B cell (primary cell): ENCODE measurements at regions not wholly inside any gene's neighbourhood (a gene's known extent, or its start where the extent isn't known, plus 50 kb on each side); places are given as distances from the start of the nearest gene placed in this dataset.

Experiments used
- ATAC-seq: fragments of 200-7000 bp; cut with Tn5 transposase; one replicate; pipeline ENCODE4 v1.10.0; 2021; ENCODE audit warnings: low read depth, mild to moderate bottlenecking, moderate number of reproducible peaks, moderate library complexity
- CTCF ChIA-PET: fragments of 350-600 bp; sonication (Branson Sonifier 250); formaldehyde crosslinking; loops from one replicate; lab custom pipeline; 2021; ENCODE audit warnings: antibody characterized with exemption, inconsistent platforms; lab: Charles Lee
- POLR2A ChIA-PET: fragments of 350-600 bp; sonication (Branson Sonifier 250); formaldehyde crosslinking; loops from one replicate; lab custom pipeline; 2021; ENCODE audit warnings: antibody characterized with exemption; lab: Charles Lee
- DNase-seq: peaks from one replicate; pipeline ENCODE4 v3.0.0; 2013
- H2AFZ ChIP-seq: 2 replicates; pipeline ENCODE4 v1.6.1; 2012; ENCODE audit warnings: mild to moderate bottlenecking, low read depth, low read length; ENCODE audit not compliant: insufficient read depth, poor library complexity, severe bottlenecking
- H3K27ac ChIP-seq, 2 donors: 1 replicate in 1 of 2; 2 replicates in 1 of 2; pipeline ENCODE4 v1.5.1; 2012 to 2013; ENCODE audit warnings: low read length in 2 of 2, mild to moderate bottlenecking in 2 of 2, moderate library complexity in 1 of 2
- H3K27me3 ChIP-seq, 4 experiments: fragments of 200-600 bp in 1 of 4; sonication (generic) in 1 of 4; replicated peaks in 1 of 4; 1 replicate in 2 of 4; 2 replicates in 2 of 4; pipeline versions ENCODE4 v1.6.1 to v1.7.0; 2013 to 2016; ENCODE audit warnings: low read length in 3 of 4, mild to moderate bottlenecking in 2 of 4, mixed read lengths in 1 of 4, moderate library complexity in 1 of 4; ENCODE audit not compliant: insufficient read depth in 4 of 4, control insufficient read depth in 3 of 4; ENCODE audit errors: control extremely low read depth in 1 of 4
- H3K36me3 ChIP-seq, 2 experiments: replicated peaks in 1 of 2; 1 replicate in 1 of 2; 2 replicates in 1 of 2; pipeline versions ENCODE4 v1.6.1 to v1.7.1; 2013; ENCODE audit warnings: low read length in 1 of 2; ENCODE audit not compliant: insufficient read depth in 2 of 2, control insufficient read depth in 1 of 2; ENCODE audit errors: control extremely low read depth in 1 of 2, extremely low read depth in 1 of 2
- H3K4me1 ChIP-seq, 2 donors: fragments of 200-600 bp in 1 of 2; sonication (generic) in 1 of 2; 1 replicate in 1 of 2; 2 replicates in 1 of 2; pipeline versions ENCODE4 v1.5.1 to v1.6.1; 2013 to 2017; ENCODE audit warnings: low read length in 2 of 2; ENCODE audit not compliant: control insufficient read depth in 2 of 2, insufficient read depth in 2 of 2
- H3K4me2 ChIP-seq: replicated peaks from 2 replicates; pipeline ENCODE3; 2012; ENCODE audit warnings: mild to moderate bottlenecking, low read depth, low read length; ENCODE audit not compliant: poor library complexity, severe bottlenecking
- H3K4me3 ChIP-seq, 5 experiments: fragments of 200-600 bp in 1 of 5; sonication (generic) in 1 of 5; 1 replicate in 3 of 5; 2 replicates in 2 of 5; pipeline versions ENCODE4 v1.5.1 to v1.7.0; 2011 to 2016; ENCODE audit warnings: low read length in 4 of 5, mild to moderate bottlenecking in 4 of 5, low read depth in 2 of 5, control low read depth in 1 of 5, moderate library complexity in 1 of 5; ENCODE audit not compliant: insufficient read depth in 1 of 5; ENCODE audit errors: control extremely low read depth in 1 of 5, extremely low read depth in 1 of 5
- H3K79me2 ChIP-seq: fragments of 200-600 bp; sonication (generic); one replicate; pipeline ENCODE4 v1.6.0; 2016; ENCODE audit warnings: low read length; ENCODE audit not compliant: control insufficient read depth, insufficient read depth
- H3K9ac ChIP-seq: fragments of 200-600 bp; sonication (generic); 2 replicates; pipeline ENCODE4 v1.6.1; 2017; ENCODE audit warnings: mild to moderate bottlenecking, low read length, moderate library complexity
- H3K9me3 ChIP-seq, 3 donors: one replicate each; pipeline versions ENCODE4 v1.6.1 to v1.7.1; 2013; ENCODE audit warnings: low read length in 2 of 3; ENCODE audit not compliant: control insufficient read depth in 2 of 3, insufficient read depth in 1 of 3; ENCODE audit errors: control extremely low read depth in 1 of 3
- H4K20me1 ChIP-seq: 2 replicates; pipeline ENCODE4 v1.6.0; 2012; ENCODE audit warnings: mild to moderate bottlenecking, low read length; ENCODE audit not compliant: insufficient read depth, control insufficient read depth, poor library complexity, severe bottlenecking
- H3K27ac Mint-ChIP-seq: one replicate; pipeline ENCODE4 v1.8.0; 2021; ENCODE audit warnings: mixed read lengths
- H3K27me3 Mint-ChIP-seq: one replicate; pipeline ENCODE4 v1.8.0; 2021; ENCODE audit warnings: mixed read lengths
- H3K4me1 Mint-ChIP-seq: one replicate; pipeline ENCODE4 v1.8.0; 2021; ENCODE audit warnings: mixed read lengths
- H3K4me3 Mint-ChIP-seq: one replicate; pipeline ENCODE4 v1.8.0; 2021; ENCODE audit warnings: mixed read lengths
- H3K9me3 Mint-ChIP-seq: one replicate; pipeline ENCODE4 v1.8.0; 2022; ENCODE audit warnings: mixed read lengths; ENCODE audit not compliant: insufficient read depth
- EZH2 ChIP-seq: IDR thresholded peaks from 2 replicates; pipeline ENCODE4 v1.6.1; 2012; ENCODE audit warnings: borderline replicate concordance, low read depth, mild to moderate bottlenecking, moderate library complexity, low read length; ENCODE audit not compliant: insufficient read depth, poor library complexity, severe bottlenecking
- WGBS: methylation state at CpG from one replicate; pipeline ENCODE4 v1.1.5; 2013; ENCODE audit warnings: missing lambda C conversion rate; ENCODE audit not compliant: insufficient coverage; 5-methylcytosine and 5-hydroxymethylcytosine counted together
- intact Hi-C: fragments of 100-400 bp; cut with micrococcal nuclease; formaldehyde crosslinking; loops from one replicate; pipeline ENCODE4 v1.10.0; 2022
- TF ChIP-seq, protein P1 (sequence below): fragments of 200-600 bp; IDR thresholded peaks from one replicate; pipeline ENCODE4 v1.8.0; 2022; ENCODE audit warnings: antibody characterized with exemption, mild to moderate bottlenecking

DNA sequence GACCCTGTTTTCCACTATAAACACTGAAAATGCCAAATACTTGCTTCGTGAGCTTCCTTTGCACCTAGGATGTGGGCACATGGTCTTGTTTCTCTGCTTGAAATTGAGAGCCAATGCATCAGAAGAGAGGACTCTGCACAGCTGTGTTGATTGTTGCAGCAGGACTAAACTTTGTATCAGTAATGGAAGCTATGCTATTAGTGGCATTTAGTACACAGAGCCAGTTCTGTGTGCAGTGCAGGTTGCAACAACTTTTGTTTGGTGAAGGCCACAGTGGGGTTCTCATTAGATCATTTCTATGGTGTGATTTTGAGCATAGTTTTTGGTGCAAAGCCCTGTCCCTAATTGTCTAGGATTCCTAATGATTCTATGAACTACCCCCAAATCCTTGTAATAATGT lies 54.4 kb upstream of the ANKRD17 start:
- Histone ChIP-seq H3K4me2 (no peak overlapping the region), H3K36me3 (no peaks in the 10 kb centered on the region), H3K27ac (no peak overlapping the region), H4K20me1 (no peaks in the 10 kb centered on the region), H3K9me3 (no peaks in the 10 kb centered on the region), H3K9ac (no peak overlapping the region), H3K79me2 (no peaks in the 10 kb centered on the region), H2AFZ (no peak overlapping the region), H3K27me3 (no peaks in the 10 kb centered on the region), H3K4me3 (no peak overlapping the region), H3K4me1 (no peaks in the 10 kb centered on the region)
- peaks cover 4% of the 10 kb centered on the region for H3K27me3 Mint-ChIP-seq
- intact Hi-C loops: loop anchor here (5.0 kb wide), 1 partner anchor 359 kb away; no protein-coding TSS in a partner anchor
- ATAC-seq: no peak
- no peak overlapping the region for H3K4me3 Mint-ChIP-seq
- WGBS: 86% methylated on average over 1 of the region's 1 CpG
- TF ChIP-seq EZH2: no peak
- TF ChIP-seq, protein P1, sequence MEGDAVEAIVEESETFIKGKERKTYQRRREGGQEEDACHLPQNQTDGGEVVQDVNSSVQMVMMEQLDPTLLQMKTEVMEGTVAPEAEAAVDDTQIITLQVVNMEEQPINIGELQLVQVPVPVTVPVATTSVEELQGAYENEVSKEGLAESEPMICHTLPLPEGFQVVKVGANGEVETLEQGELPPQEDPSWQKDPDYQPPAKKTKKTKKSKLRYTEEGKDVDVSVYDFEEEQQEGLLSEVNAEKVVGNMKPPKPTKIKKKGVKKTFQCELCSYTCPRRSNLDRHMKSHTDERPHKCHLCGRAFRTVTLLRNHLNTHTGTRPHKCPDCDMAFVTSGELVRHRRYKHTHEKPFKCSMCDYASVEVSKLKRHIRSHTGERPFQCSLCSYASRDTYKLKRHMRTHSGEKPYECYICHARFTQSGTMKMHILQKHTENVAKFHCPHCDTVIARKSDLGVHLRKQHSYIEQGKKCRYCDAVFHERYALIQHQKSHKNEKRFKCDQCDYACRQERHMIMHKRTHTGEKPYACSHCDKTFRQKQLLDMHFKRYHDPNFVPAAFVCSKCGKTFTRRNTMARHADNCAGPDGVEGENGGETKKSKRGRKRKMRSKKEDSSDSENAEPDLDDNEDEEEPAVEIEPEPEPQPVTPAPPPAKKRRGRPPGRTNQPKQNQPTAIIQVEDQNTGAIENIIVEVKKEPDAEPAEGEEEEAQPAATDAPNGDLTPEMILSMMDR: no peak
- ChIA-PET POLR2A (no interaction called here), CTCF (interaction anchor here (0.6 to 1.5 kb wide), 4 partner anchors 14 to 822 kb away, joined by 3 to 5 read pairs (median 4); no protein-coding TSS in a partner anchor)
- H3K9me3 Mint-ChIP-seq: no peaks in the 10 kb centered on the region
- DNase-seq: no peak
- no peak overlapping the region for H3K27ac Mint-ChIP-seq
- peaks cover 2% of the 10 kb centered on the region for H3K4me1 Mint-ChIP-seq

DNA sequence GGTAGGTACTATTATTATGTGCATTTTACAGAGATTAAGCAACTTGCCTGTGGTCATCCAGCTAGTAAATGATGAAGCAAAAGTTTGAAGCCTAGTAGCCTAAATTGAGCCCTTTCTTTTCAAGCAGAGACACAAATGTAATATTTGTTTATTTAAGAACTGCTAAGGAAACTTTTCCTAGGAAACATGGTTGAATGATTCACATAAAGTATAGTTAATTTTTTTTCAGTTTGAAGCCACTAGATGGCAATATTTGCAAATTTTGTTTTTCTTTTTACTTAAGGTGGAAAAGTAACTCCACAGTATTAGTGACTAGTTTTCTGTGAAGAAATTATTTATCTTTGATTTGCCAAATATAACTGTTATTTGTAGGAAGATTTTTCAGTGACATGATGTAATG lies 52.8 kb upstream of the ANKRD17 start:
- ChIA-PET CTCF (interaction anchor here (0.6 to 1.8 kb wide), 5 partner anchors 12 to 1421 kb away, joined by 3 to 6 read pairs (median 3); no protein-coding TSS in a partner anchor), POLR2A (no interaction called here)
- H2AFZ ChIP-seq: no peak overlapping the region
- H3K4me3 ChIP-seq: no peak overlapping the region
- no peak overlapping the region for H3K4me2 ChIP-seq
- peak; percentile 8 for DNase-seq
- H3K36me3 ChIP-seq: no peaks in the 10 kb centered on the region
- no peaks in the 10 kb centered on the region for H3K4me1 ChIP-seq
- no peaks in the 10 kb centered on the region for H3K27me3 ChIP-seq
- no peaks in the 10 kb centered on the region for H4K20me1 ChIP-seq
- TF ChIP-seq EZH2: no peak
- TF ChIP-seq, protein P1: peak; percentile 42
- intact Hi-C loops: loop anchor here (1.0 to 5.0 kb wide), 2 partner anchors 135 to 361 kb away; no protein-coding TSS in a partner anchor
- no peak overlapping the region for H3K9ac ChIP-seq
- ATAC-seq: no peak
- no peaks in the 10 kb centered on the region for H3K79me2 ChIP-seq
- no peak overlapping the region for H3K27ac Mint-ChIP-seq
- H3K4me3 Mint-ChIP-seq: no peak overlapping the region
- peaks cover 2% of the 10 kb centered on the region for H3K4me1 Mint-ChIP-seq
- H3K27me3 Mint-ChIP-seq: peaks cover under 1% of the 10 kb centered on the region
- H3K9me3 Mint-ChIP-seq: no peaks in the 10 kb centered on the region
- no peaks in the 10 kb centered on the region for H3K9me3 ChIP-seq
- no peak overlapping the region for H3K27ac ChIP-seq
